Tibial artery (tissue), 4 donors: ENCODE measurements at regions not wholly inside any gene's neighbourhood (a gene's known extent, or its start where the extent isn't known, plus 50 kb on each side); places are given as distances from the start of the nearest gene placed in this dataset.
"Not testable (repeated sequence)": the region's sequence is repeated elsewhere in the genome, so short reads cannot be mapped to it uniquely, and the experiment has no call there.

Experiments
- DNase-seq, 2 donors: peaks; one replicate each; pipeline ENCODE4 v3.0.0-alpha.2; 2019
- H3K27ac ChIP-seq, 2 donors: fragments of 200-600 bp; sonication (generic) in 1 of 2; 1 replicate in 1 of 2; 2 replicates in 1 of 2; pipeline ENCODE4 v1.5.1; 2018 to 2019; ENCODE audit warnings: mild to moderate bottlenecking in 1 of 2
- H3K27me3 ChIP-seq, 2 donors: fragments of 200-600 bp; sonication (generic) in 1 of 2; one replicate each; pipeline versions ENCODE4 v1.5.1 to v1.6.0; 2016 to 2019
- H3K36me3 ChIP-seq, 3 donors: fragments of 200-600 bp; sonication (generic) in 2 of 3; one replicate each; pipeline ENCODE4 v1.5.1; 2016 to 2019; ENCODE audit warnings: mild to moderate bottlenecking in 2 of 3
- H3K4me1 ChIP-seq, 4 donors: fragments of 200-600 bp; sonication (generic) in 2 of 4; 1 replicate in 3 of 4; 2 replicates in 1 of 4; pipeline ENCODE4 v1.5.1; 2016 to 2019
- H3K4me3 ChIP-seq, 2 donors: fragments of 200-600 bp; sonication (generic) in 1 of 2; 1 replicate in 1 of 2; 2 replicates in 1 of 2; pipeline ENCODE4 v1.5.1; 2018 to 2019; ENCODE audit warnings: mild to moderate bottlenecking in 2 of 2
- H3K9me3 ChIP-seq, 3 donors: fragments of 200-600 bp; sonication (generic) in 1 of 3; one replicate each; pipeline ENCODE4 v1.5.1; 2016 to 2019
- intact Hi-C: fragments of 100-400 bp; cut with DNase I; formaldehyde crosslinking; loops from one replicate; pipeline ENCODE4 v1.15.0; 2023; ENCODE audit warnings: low total_unique reads
- TF ChIP-seq, protein P1 (sequence below), 2 experiments: fragments of 200-600 bp in 1 of 2; fragments of 450-650 bp in 1 of 2; IDR thresholded peaks; one replicate each; pipeline ENCODE4 v1.5.1; 2017 to 2019; ENCODE audit warnings: antibody characterized with exemption in 2 of 2, mild to moderate bottlenecking in 1 of 2, moderate library complexity in 1 of 2

DNA sequence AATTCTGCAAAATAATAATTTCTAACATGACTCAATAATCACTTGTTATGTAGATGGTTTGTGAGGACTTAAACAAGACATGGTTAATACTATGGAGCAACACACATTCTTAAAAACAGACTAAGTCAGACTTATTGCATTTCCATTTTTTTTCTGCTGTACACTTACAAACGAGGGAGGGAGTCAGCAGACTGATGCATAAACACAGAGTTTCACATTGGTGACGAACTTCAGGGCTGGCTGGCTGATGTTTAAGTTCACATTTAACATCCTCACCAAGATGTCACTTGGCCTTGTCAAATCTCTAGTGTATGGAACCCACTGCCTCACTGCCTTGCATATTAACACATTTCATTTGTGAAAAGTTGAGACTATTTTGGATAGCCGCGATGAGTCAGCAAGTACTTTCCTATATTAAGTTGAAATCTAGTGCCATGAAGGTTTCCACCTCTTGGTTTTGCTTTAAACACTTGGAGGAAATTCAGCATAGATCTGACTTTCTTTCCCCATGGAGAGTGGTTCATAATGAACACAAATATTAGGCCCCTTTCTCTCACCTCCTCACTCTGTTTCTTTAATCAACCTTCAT is 337.5 kb upstream of the RUNX1 start:
- Histone ChIP-seq H3K4me3 (no peak overlapping the region), H3K4me1 (no peaks in the 10 kb centered on the region), H3K27me3 (no peaks in the 10 kb centered on the region), H3K9me3 (no peaks in the 10 kb centered on the region), H3K36me3 (no peaks in the 10 kb centered on the region), H3K27ac (no peak overlapping the region)
- no peak for DNase-seq
- TF ChIP-seq, protein P1, sequence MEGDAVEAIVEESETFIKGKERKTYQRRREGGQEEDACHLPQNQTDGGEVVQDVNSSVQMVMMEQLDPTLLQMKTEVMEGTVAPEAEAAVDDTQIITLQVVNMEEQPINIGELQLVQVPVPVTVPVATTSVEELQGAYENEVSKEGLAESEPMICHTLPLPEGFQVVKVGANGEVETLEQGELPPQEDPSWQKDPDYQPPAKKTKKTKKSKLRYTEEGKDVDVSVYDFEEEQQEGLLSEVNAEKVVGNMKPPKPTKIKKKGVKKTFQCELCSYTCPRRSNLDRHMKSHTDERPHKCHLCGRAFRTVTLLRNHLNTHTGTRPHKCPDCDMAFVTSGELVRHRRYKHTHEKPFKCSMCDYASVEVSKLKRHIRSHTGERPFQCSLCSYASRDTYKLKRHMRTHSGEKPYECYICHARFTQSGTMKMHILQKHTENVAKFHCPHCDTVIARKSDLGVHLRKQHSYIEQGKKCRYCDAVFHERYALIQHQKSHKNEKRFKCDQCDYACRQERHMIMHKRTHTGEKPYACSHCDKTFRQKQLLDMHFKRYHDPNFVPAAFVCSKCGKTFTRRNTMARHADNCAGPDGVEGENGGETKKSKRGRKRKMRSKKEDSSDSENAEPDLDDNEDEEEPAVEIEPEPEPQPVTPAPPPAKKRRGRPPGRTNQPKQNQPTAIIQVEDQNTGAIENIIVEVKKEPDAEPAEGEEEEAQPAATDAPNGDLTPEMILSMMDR (IDR thresholded peaks at IDR 0.05), result no peak
- intact Hi-C loops, result no loop called here

DNA sequence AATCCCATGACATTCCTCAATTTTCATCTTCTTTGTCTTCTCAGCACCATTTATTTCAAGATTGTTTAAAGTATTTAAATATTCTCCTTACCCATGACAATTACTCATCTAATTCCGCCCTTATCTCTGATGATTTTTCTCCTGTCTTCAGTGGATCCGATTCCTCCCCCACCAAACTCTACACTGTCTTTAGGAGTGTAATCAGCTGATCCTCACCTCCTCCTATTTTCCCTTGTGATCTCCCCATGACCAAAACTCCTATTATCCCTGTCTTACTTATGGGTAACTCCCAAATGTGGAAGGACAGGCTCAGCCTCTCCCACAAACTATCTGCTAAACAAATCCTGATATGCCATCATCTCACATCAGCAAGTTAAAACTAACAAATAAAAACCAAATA is 335.3 kb upstream of the RUNX1 start:
- H3K4me1 ChIP-seq, result no peaks in the 10 kb centered on the region
- H3K4me3 ChIP-seq, result no peak overlapping the region
- no peaks in the 10 kb centered on the region for H3K27me3 ChIP-seq
- DNase-seq, result no peak
- no peaks in the 10 kb centered on the region for H3K36me3 ChIP-seq
- no peaks in the 10 kb centered on the region for H3K9me3 ChIP-seq
- H3K27ac ChIP-seq, result no peak overlapping the region
- TF ChIP-seq, protein P1 (IDR thresholded peaks at IDR 0.05), result no peak
- intact Hi-C loops, result no loop called here

DNA sequence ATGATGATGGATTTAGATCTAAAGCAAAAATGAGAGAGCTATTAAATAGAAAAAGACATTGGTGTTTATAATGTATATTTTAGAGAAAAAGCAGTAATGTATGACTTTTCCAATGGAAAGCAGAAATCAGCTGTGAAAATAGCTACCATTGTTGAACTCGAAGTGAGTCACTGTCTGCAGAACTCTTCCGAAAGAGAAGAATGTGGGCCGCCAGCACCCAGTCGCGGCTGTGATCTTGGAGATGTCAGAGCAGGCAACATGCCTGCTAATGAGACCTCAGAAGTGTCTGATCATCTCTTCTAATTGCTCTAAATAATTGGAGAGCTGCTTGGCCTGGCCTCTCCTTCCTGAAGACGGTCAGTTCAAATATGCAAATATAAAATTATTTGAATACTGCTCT is 333.6 kb upstream of the RUNX1 start:
- Histone ChIP-seq H3K27ac (no peak overlapping the region), H3K4me1 (no peaks in the 10 kb centered on the region), H3K27me3 (no peaks in the 10 kb centered on the region), H3K4me3 (no peak overlapping the region), H3K36me3 (no peaks in the 10 kb centered on the region), H3K9me3 (no peaks in the 10 kb centered on the region)
- no peak for DNase-seq
- TF ChIP-seq, protein P1 (IDR thresholded peaks at IDR 0.05), result no peak
- intact Hi-C loops, result no loop called here

DNA sequence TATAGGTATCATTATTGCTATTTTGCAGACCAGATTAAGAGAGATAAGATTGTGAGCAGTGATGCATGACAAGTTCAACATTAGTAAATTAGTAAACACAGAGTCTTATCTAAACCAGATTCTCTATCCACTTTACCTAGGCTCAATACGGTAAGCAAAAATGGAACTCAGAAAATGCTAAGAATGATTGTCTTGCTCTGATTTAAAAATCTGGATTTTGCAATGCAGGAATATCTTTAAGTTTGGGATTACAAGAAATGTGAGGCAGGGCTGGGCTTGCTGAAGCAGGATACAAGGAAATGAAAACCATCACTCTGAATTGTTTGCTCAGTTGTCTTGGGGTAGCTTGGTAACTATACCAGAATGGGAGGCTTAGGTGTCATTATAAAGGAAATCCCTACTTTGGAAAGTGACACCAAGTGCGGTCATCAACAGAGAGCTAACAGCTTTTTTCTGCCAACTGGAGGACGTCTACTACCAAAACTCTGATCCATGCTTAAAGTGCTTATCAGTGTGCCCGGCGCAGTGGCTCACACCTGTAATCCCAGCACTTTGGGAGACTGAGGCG is 332.7 kb upstream of the RUNX1 start:
- no peak overlapping the region for H3K27ac ChIP-seq
- TF ChIP-seq, protein P1 (IDR thresholded peaks at IDR 0.05), result no peak
- intact Hi-C loops, result no loop called here

DNA sequence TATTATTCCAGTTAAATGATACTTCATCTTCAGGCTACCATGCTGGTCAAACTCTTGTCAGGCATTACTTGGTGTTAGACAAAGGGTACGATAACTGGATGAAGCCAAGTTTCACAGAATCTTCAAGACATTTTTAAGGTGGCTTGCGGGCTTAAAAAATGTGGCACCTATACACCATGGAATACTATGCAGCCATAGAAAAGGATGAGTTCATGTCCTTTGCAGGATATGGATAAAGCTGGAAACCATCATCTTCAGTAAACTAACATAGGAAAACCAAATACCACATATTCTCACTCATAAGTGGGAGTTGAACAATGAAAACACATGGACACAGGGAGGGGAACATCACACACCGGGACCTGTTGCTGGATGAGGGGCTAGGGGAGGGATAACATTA is 331.2 kb upstream of the RUNX1 start:
- H3K27ac ChIP-seq, H3K4me1 ChIP-seq, H3K9me3 ChIP-seq, intact Hi-C loops, H3K27me3 ChIP-seq, H3K36me3 ChIP-seq, DNase-seq, H3K4me3 ChIP-seq: not testable (repeated sequence)

More for the DNA sequence above, 332.7 kb upstream of the RUNX1 start:
- Histone ChIP-seq H3K4me1 (no peaks in the 10 kb centered on the region), H3K36me3 (no peaks in the 10 kb centered on the region), H3K9me3 (no peaks in the 10 kb centered on the region), H3K4me3 (no peak overlapping the region), H3K27me3 (no peaks in the 10 kb centered on the region)
- DNase-seq, result no peak

DNA sequence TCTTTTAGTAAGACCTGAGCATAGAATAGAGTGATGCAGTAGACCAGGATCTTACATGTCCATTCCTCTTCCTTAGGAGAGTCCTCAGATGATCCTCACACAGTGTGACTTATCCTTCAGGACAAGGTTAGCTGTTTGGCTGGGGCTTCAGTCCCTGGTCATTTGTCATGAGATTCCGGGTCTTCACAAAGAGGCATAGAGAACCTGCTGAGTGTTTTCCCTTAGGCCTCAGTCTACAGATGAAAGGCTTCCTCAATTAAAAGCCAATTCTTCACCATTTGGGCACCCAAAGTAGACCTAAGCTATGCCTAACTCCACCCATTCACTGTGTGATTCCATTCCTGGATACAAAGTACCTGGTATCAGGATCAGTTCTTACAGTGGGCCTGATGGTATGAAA is 329.8 kb upstream of the RUNX1 start:
- TF ChIP-seq, protein P1 (IDR thresholded peaks at IDR 0.05), result no peak
- DNase-seq, result no peak
- no peaks in the 10 kb centered on the region for H3K27me3 ChIP-seq
- no peaks in the 10 kb centered on the region for H3K9me3 ChIP-seq
- H3K4me1 ChIP-seq, result no peaks in the 10 kb centered on the region
- intact Hi-C loops, result no loop called here
- H3K36me3 ChIP-seq, result no peaks in the 10 kb centered on the region
- no peak overlapping the region for H3K27ac ChIP-seq
- H3K4me3 ChIP-seq, result no peak overlapping the region
